NCI-H2171 treated with DMSO at 0.1 percent for 48 hours (cell line): ENCODE measurements at regions not wholly inside any gene's neighbourhood (a gene's known extent, or its start where the extent isn't known, plus 50 kb on each side); places are given as distances from the start of the nearest gene placed in this dataset.

ENCODE experiments used
- DNase-seq: peaks from one replicate; lab custom pipeline; 2025; lab: John Stamatoyannopoulos, UW

- peak; percentile 42 for DNase-seq
Measured at GRCh38 chr11:129324533-129325175, 51.0 kb upstream of the BARX2 start.

- DNase-seq: peak; percentile 55
Measured at GRCh38 chr11:129323896-129324502, 51.6 kb upstream of the BARX2 start.

GRCh38 chr11:129322941-129323340, 52.7 kb upstream of the BARX2 start:
- no peak for DNase-seq

GRCh38 chr11:129321076-129321475, 54.6 kb upstream of the BARX2 start:
- DNase-seq: no peak

- DNase-seq: no peak
Measured at GRCh38 chr11:129320494-129320893, 55.2 kb upstream of the BARX2 start.

- DNase-seq: no peak
Measured at GRCh38 chr11:129319751-129320150, 55.9 kb upstream of the BARX2 start.

GRCh38 chr11:129319201-129319600, 56.4 kb upstream of the BARX2 start:
- DNase-seq: no peak

GRCh38 chr11:129317571-129317970, 58.1 kb upstream of the BARX2 start:
- no peak for DNase-seq

GRCh38 chr11:129316781-129317180, 58.9 kb upstream of the BARX2 start:
- DNase-seq: no peak

GRCh38 chr11:129315781-129316579, 59.7 kb upstream of the BARX2 start:
- no peak for DNase-seq

- no peak for DNase-seq
Measured at GRCh38 chr11:129314371-129314770, 61.3 kb upstream of the BARX2 start.

GRCh38 chr11:129313541-129314297, 61.9 kb upstream of the BARX2 start:
- peak; percentile 53 for DNase-seq

GRCh38 chr11:129312730-129313503, 62.7 kb upstream of the BARX2 start:
- peak; percentile 22 for DNase-seq

- DNase-seq: no peak
Measured at GRCh38 chr11:129308241-129308865, 67.3 kb upstream of the BARX2 start.

GRCh38 chr11:129307162-129307561, 68.5 kb upstream of the BARX2 start:
- no peak for DNase-seq

- no peak for DNase-seq
Measured at GRCh38 chr11:129302386-129303101, 73.1 kb upstream of the BARX2 start.

GRCh38 chr11:129300099-129300498, 75.5 kb upstream of the BARX2 start:
- no peak for DNase-seq

- DNase-seq: no peak
Measured at GRCh38 chr11:129298988-129299387, 76.7 kb upstream of the BARX2 start.

GRCh38 chr11:129295746-129296145, 79.9 kb upstream of the BARX2 start:
- no peak for DNase-seq

GRCh38 chr11:129292771-129293170, 82.9 kb upstream of the BARX2 start:
- DNase-seq: no peak

GRCh38 chr11:129292092-129292491, 83.6 kb upstream of the BARX2 start:
- DNase-seq: no peak
